NCI-H2029 treated with DMSO at 0.1 percent for 48 hours (cell line): ENCODE measurements at regions not wholly inside any gene's neighbourhood (a gene's known extent, or its start where the extent isn't known, plus 50 kb on each side); places are given as distances from the start of the nearest gene placed in this dataset.

Experiments
- DNase-seq: peaks from one replicate; lab custom pipeline; 2025; lab: John Stamatoyannopoulos, UW

GRCh38 chr5:38643616-38644015, 87.2 kb upstream of the LIFR start:
- DNase-seq = no peak

GRCh38 chr5:38645508-38645907, 89.1 kb upstream of the LIFR start:
- no peak for DNase-seq

GRCh38 chr5:38648703-38649291, 92.4 kb upstream of the LIFR start:
- DNase-seq = no peak

- no peak for DNase-seq
Measured at GRCh38 chr5:38650540-38650939, 94.1 kb upstream of the LIFR start.

GRCh38 chr5:38650946-38651345, 94.5 kb upstream of the LIFR start:
- DNase-seq = no peak

DNA sequence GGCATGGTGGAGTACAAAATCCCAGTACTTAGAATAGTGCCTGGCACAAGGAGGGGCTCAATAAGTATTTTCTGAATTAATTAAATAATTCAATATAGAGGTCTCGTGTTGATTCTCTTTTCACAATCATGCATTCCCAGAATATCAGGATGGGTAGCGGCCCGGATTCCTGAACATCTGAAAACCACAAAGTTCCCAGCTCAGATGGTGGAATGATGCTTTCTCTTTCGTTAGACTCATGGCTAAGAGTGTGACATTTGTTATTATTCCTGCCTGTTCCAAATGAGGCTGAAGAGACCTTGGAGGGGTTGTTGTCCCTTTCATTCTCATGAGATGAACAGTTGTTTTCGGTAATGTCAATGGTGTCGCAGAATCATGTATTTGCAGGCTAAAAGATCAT, 95.4 kb upstream of the LIFR start:
- no peak for DNase-seq

DNA sequence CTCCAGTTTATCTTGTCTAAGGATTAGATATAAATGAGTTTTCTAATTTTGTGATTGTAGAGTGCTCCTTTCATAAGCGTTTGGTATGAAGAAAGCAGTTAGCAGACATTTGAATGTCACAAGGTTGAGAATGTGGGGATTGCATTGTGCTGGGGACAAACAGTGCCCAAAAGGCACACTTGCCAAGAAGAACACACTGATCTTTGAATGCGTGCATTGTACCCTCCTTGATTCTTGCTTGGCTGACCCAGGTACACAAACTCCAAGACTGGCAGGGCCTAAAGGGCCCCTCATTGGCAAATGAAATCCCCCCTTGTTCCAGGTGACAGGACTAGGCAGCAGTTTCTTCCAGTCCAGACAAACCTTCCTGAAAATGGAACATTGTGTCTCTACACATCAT, 96.9 kb upstream of the LIFR start:
- no peak for DNase-seq

GRCh38 chr5:38655691-38656090, 99.2 kb upstream of the LIFR start:
- DNase-seq = no peak

GRCh38 chr5:38656568-38656967, 100.1 kb upstream of the LIFR start:
- DNase-seq = no peak

DNA sequence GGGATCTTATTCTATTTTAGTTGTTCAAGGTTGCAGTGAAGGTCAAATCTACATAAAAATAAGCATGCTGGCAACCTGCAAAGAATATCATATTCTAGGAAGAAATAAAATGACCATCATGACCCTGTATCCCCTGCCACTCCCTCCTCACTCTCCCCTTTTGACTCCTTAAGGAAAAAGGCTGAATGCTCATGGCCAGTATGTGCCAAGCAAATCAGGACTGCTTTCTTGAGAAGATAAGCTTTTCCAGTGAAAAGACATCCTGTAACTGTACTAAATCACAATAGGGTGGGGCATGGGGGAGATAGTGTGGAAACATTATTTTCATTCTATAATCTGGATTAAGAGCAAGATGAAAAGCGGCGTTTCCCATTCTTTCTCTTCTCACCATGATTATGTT, 100.6 kb upstream of the LIFR start:
- no peak for DNase-seq

DNA sequence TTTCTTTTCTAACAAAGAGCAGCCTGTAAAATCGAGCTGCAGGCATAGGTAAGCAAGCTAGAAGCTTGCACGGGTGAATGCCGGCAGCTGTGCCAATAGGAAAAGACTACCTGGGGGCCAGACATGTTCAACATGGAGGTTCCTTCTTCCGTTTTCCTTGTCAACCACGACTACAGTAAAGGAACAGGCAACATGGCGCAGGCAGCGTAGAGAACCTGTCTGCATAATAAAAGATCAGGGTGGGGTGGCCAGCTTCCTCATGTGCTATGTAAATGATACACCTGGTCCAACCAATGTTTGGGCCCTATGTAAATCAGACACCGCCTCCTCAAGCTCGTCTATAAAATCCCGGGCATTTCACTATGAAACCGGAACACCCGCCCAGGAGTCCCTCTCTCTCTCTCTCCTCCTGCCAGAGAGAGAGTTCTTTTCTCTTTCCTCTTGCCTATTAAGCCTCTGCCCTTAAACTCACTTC, 103.8 kb upstream of the LIFR start:
- peak; percentile 96 for DNase-seq

DNA sequence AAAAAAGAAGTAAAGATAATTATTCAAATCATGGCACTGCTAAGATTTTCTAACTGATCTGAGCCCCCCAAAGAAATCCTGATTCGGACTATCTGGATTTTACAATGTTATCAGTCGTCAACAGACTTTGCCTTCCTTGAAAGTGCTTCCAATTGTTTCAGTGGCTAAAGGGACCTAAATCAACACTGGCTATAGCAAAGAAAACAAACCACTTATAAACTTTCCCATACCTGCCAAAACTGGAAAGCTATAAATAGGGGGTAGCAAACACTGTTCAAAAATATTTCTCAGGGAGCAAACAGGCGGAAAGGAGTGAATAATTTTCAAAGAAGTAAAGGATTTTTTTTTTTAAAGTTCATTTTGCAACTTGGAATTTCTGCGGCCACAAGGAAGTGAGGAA, 105.6 kb upstream of the LIFR start:
- DNase-seq = no peak

GRCh38 chr5:38663249-38663648, 106.8 kb upstream of the LIFR start:
- DNase-seq = no peak

- DNase-seq = no peak
Measured at GRCh38 chr5:38666668-38667498, 110.4 kb upstream of the LIFR start.

- no peak for DNase-seq
Measured at GRCh38 chr5:38667499-38667776, 111.0 kb upstream of the LIFR start.

DNA sequence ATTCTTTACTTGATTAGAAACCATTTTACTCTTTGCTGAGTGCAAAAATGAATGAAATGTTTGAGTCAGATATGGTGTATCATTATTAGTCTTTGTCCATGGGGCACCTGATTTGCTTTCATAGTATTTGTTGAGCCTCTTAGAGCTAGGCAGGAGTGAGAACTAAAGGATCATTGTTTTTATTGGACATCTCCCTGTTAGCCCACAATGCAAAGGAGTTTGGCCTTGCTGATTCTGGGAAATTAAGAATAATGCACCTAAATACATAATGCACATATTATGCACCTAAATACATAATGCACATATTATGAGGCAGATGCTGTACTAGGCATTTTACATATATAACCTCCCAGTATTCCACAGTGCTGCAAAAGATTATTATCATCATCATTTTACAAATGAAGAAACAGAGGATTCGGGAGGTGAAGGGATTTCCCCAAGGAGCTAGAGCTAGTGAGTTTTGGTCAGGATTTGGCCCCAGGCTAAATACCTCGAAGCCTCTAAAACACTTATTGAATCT, 113.0 kb upstream of the LIFR start:
- DNase-seq = no peak

DNA sequence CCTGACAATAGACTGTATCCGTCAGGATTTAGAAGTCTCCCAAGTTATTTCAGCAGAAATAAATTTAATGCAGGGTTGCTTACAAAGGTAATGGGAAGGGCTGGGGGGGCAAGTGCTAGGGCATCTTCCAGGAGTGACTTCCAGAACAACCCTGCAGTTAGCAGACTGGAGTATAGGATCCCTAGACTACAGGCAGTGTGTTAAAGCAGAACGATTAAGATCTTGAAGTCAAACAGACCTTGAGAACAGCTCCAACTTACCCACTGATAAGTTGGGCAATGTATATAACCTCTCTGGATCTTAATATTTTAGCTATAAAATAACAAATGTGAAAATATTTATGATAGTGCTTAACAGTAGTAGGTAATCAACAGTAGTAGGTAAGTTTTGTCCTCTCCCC, 113.6 kb upstream of the LIFR start:
- DNase-seq = no peak

- no peak for DNase-seq
Measured at GRCh38 chr5:38670878-38671277, 114.4 kb upstream of the LIFR start.

DNA sequence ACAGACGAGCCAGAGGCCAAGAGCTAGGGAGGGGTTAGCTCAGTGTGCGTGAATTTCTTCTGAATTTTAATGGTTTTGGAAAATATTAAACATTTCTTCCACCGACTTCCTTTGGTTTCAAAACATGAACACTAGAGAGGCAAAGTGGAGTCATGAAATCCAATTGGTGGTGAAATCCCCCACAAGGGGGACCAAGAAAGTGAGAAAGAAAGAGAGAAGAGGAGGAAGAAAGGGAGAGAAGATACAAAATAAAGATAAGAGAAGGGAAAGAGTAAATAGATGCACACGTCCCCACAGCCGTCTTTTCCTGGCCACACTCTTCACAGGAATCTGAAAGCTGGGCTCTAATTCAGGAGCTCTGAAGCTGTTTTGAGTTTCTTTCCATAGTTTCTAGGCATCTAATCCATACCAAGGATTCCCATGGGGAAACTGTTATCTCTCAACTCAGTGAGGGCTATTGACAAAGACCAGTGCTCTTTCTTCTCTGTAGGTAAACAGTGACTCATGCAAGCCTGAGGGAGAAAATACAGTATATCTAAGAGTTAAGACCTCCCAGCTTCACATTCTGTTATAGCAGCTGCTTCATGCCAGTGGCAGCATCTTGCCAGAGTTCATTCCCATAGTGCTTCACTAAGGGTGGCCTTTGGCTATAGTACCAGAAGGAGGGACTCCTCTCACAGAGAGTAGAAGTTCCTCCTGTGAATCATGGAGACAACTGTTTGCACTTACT, 115.8 kb upstream of the LIFR start:
- no peak for DNase-seq

GRCh38 chr5:38673671-38674071, 117.2 kb upstream of the LIFR start:
- DNase-seq = no peak

GRCh38 chr5:38675443-38675842, 119.0 kb upstream of the LIFR start:
- DNase-seq = no peak

- DNase-seq = no peak
Measured at GRCh38 chr5:38677636-38678035, 121.2 kb upstream of the LIFR start.

DNA sequence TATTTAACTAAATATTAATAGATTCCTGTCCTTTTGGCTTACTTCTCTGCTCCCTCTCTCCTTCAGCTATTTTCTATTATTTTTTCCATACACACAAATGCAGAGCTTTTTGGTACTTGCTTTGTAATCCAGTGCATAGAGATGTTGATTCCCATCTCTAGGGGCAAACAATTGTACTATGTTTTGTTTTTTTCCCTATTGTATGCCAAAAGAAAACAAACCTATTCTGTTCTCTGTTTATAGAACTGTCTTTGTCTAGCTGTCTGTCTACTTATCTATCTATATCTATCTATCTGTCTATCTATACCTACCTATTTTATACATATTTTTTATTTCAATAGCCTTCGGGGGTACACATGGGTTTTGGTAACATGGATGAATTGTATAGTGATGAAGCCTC, 121.6 kb upstream of the LIFR start:
- no peak for DNase-seq
